ENCODE measurements at regions not wholly inside any gene's neighbourhood (a gene's known extent, or its start where the extent isn't known, plus 50 kb on each side); places are given as distances from the start of the nearest gene placed in this dataset.

DNA sequence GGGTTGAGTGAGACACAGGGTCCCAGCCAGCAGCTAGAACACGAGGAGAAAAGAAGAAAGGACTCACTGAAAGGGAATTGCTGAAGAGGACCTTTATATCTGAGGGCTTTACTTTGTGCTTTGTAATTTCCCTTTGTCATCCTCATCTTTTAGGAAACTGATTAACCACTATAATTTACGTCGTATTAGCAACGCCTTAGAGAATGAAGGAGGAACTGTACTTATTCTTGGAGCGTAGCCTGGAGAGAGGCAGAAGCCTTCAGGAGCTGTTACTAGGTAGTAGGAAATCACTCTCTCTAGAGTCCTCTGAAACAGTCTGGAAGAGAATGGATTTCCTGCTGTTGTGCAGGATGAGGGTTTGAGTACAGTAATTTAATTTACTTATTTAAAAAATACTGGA is 101.0 kb upstream of the STEAP1B start:
- H3K4me2 ChIP-seq (ENCODE audit: low read length): no peak overlapping the region
- ChIA-PET CTCF (no interaction called here), RAD21 (ENCODE audit: low non-redundant PET in 1 of 2, low total read pairs in 2 of 2, uncharacterized antibody in 2 of 2, unreplicated experiment in 2 of 2) (no interaction called here), POLR2A (no interaction called here)
- DNase-seq (ENCODE audit: low read depth, low spot score) (no peak), ATAC-seq (no peak)
- BruUV-seq (replicated peaks): no TSS peak
- TF ChIP-seq ELF1 (IDR thresholded peaks at IDR 0.05; ENCODE audit: borderline replicate concordance, low read depth) (no peak), CBX3 (IDR thresholded peaks at IDR 0.05; ENCODE audit: low read depth) (no peak), CEBPB (IDR thresholded peaks at IDR 0.05; ENCODE audit: low read depth) (no peak), SP1 (IDR thresholded peaks at IDR 0.05; ENCODE audit: low read depth) (no peak), SRF (IDR thresholded peaks at IDR 0.05; ENCODE audit: low read depth) (no peak), FOSL1 (IDR thresholded peaks at IDR 0.05; ENCODE audit: low read depth) (no peak), EZH2phosphoT487 (IDR thresholded peaks at IDR 0.05; ENCODE audit: borderline replicate concordance) (no peak), ZFX (IDR thresholded peaks at IDR 0.05) (no peak), EGR1 (IDR thresholded peaks at IDR 0.05; ENCODE audit: low read depth) (no peak), POLR2AphosphoS5 (IDR thresholded peaks at IDR 0.05; ENCODE audit: low read depth, low read length) (no peak)
- TF ChIP-seq, protein P1, sequence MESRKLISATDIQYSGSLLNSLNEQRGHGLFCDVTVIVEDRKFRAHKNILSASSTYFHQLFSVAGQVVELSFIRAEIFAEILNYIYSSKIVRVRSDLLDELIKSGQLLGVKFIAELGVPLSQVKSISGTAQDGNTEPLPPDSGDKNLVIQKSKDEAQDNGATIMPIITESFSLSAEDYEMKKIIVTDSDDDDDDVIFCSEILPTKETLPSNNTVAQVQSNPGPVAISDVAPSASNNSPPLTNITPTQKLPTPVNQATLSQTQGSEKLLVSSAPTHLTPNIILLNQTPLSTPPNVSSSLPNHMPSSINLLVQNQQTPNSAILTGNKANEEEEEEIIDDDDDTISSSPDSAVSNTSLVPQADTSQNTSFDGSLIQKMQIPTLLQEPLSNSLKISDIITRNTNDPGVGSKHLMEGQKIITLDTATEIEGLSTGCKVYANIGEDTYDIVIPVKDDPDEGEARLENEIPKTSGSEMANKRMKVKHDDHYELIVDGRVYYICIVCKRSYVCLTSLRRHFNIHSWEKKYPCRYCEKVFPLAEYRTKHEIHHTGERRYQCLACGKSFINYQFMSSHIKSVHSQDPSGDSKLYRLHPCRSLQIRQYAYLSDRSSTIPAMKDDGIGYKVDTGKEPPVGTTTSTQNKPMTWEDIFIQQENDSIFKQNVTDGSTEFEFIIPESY (IDR thresholded peaks at IDR 0.05; ENCODE audit: extremely low read depth, insufficient replicate concordance, low read length): no peak
- TF ChIP-seq, protein P2, sequence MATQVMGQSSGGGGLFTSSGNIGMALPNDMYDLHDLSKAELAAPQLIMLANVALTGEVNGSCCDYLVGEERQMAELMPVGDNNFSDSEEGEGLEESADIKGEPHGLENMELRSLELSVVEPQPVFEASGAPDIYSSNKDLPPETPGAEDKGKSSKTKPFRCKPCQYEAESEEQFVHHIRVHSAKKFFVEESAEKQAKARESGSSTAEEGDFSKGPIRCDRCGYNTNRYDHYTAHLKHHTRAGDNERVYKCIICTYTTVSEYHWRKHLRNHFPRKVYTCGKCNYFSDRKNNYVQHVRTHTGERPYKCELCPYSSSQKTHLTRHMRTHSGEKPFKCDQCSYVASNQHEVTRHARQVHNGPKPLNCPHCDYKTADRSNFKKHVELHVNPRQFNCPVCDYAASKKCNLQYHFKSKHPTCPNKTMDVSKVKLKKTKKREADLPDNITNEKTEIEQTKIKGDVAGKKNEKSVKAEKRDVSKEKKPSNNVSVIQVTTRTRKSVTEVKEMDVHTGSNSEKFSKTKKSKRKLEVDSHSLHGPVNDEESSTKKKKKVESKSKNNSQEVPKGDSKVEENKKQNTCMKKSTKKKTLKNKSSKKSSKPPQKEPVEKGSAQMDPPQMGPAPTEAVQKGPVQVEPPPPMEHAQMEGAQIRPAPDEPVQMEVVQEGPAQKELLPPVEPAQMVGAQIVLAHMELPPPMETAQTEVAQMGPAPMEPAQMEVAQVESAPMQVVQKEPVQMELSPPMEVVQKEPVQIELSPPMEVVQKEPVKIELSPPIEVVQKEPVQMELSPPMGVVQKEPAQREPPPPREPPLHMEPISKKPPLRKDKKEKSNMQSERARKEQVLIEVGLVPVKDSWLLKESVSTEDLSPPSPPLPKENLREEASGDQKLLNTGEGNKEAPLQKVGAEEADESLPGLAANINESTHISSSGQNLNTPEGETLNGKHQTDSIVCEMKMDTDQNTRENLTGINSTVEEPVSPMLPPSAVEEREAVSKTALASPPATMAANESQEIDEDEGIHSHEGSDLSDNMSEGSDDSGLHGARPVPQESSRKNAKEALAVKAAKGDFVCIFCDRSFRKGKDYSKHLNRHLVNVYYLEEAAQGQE (IDR thresholded peaks at IDR 0.05; ENCODE audit: low read depth): no peak
- H3K4me3 ChIP-seq (replicated peaks in 1 of 2; ENCODE audit: low read depth in 1 of 2, low read length in 2 of 2): no peak overlapping the region
- intact Hi-C loops (cut with micrococcal nuclease): no loop called here
- H2AFZ ChIP-seq (ENCODE audit: low read depth, low read length, poor library complexity, severe bottlenecking): no peak overlapping the region
- H3K27ac ChIP-seq (ENCODE audit: low read depth, low read length): no peak overlapping the region
- no peaks in the 10 kb centered on the region for H3K9me2 ChIP-seq (ENCODE audit: insufficient read depth)
- no peaks in the 10 kb centered on the region for H3K9me3 ChIP-seq (ENCODE audit: control insufficient read depth in 1 of 2, insufficient read depth in 1 of 2, low read depth in 1 of 2, low read length in 2 of 2)
- no peak overlapping the region for H3K9ac ChIP-seq (ENCODE audit: low read length)
- H3K79me2 ChIP-seq (ENCODE audit: insufficient read depth, low read length): no peaks in the 10 kb centered on the region
- H3K36me3 ChIP-seq (ENCODE audit: control insufficient read depth in 1 of 2, insufficient read depth in 2 of 2, low read length in 2 of 2): no peaks in the 10 kb centered on the region
- no peaks in the 10 kb centered on the region for H3K27me3 ChIP-seq (ENCODE audit: insufficient read depth, low read length)
- H3K4me1 ChIP-seq (ENCODE audit: control insufficient read depth in 1 of 2, insufficient read depth in 2 of 2, low read length in 2 of 2): no peaks in the 10 kb centered on the region
- no peaks in the 10 kb centered on the region for H4K20me1 ChIP-seq (ENCODE audit: insufficient read depth)

All from HCT116 (cell line).